ENCODE measurements at regions not wholly inside any gene's neighbourhood (a gene's known extent, or its start where the extent isn't known, plus 50 kb on each side); places are given as distances from the start of the nearest gene placed in this dataset.

- Mint-ChIP-seq H3K27ac (ENCODE audit: unreplicated experiment) (no peak overlapping the region), H3K9me3 (ENCODE audit: unreplicated experiment) (no peaks in the 10 kb centered on the region), H3K27me3 (ENCODE audit: low read depth, unreplicated experiment) (peaks cover 5% of the 10 kb centered on the region), H3K4me3 (ENCODE audit: unreplicated experiment) (no peak overlapping the region), H3K36me3 (ENCODE audit: low read depth, unreplicated experiment) (no peaks in the 10 kb centered on the region), H3K4me1 (ENCODE audit: low read depth, unreplicated experiment) (peaks cover 4% of the 10 kb centered on the region)
- Histone ChIP-seq H3K79me2 (ENCODE audit: insufficient read depth, low read length) (no peaks in the 10 kb centered on the region), H4K20me1 (ENCODE audit: insufficient read depth, low read length) (no peaks in the 10 kb centered on the region), H3K27ac (ENCODE audit: low read depth, low read length) (no peak overlapping the region), H3K9me3 (ENCODE audit: insufficient read depth, low read depth, low read length) (no peaks in the 10 kb centered on the region), H3K27me3 (ENCODE audit: insufficient read depth, low read length) (no peaks in the 10 kb centered on the region), H3K4me1 (ENCODE audit: insufficient read depth, low read length) (no peaks in the 10 kb centered on the region), H3K4me2 (ENCODE audit: low read length) (no peak overlapping the region), H3K36me3 (ENCODE audit: insufficient read depth, low read length) (no peaks in the 10 kb centered on the region), H3K9ac (ENCODE audit: low read length) (no peak overlapping the region), H3K4me3 (ENCODE audit: insufficient read depth, low read depth, low read length) (no peak overlapping the region), H2AFZ (ENCODE audit: low read depth, low read length) (no peak overlapping the region)
- FAIRE-seq (no peak), DNase-seq (ENCODE audit: low read depth) (no peak)
- TF ChIP-seq CTCF (IDR thresholded peaks at IDR 0.05; ENCODE audit: insufficient read depth, low read depth, low read length): no peak
- no peak for TF ChIP-seq EZH2 (IDR thresholded peaks at IDR 0.05; ENCODE audit: insufficient read depth, low read length)
Measured at GRCh38 chr6:47372318-47372717, 62.6 kb upstream of the TNFRSF21 start.

- Histone ChIP-seq H3K4me2 (ENCODE audit: low read length) (no peak overlapping the region), H3K27me3 (ENCODE audit: insufficient read depth, low read length) (peaks cover 2% of the 10 kb centered on the region), H3K27ac (ENCODE audit: low read depth, low read length) (no peak overlapping the region), H3K36me3 (ENCODE audit: insufficient read depth, low read length) (no peaks in the 10 kb centered on the region), H3K4me1 (ENCODE audit: insufficient read depth, low read length) (no peaks in the 10 kb centered on the region), H4K20me1 (ENCODE audit: insufficient read depth, low read length) (no peaks in the 10 kb centered on the region), H2AFZ (ENCODE audit: low read depth, low read length) (no peak overlapping the region), H3K9me3 (ENCODE audit: insufficient read depth, low read depth, low read length) (no peaks in the 10 kb centered on the region), H3K79me2 (ENCODE audit: insufficient read depth, low read length) (no peaks in the 10 kb centered on the region), H3K4me3 (ENCODE audit: insufficient read depth, low read depth, low read length) (no peak overlapping the region), H3K9ac (ENCODE audit: low read length) (no peak overlapping the region)
- H3K4me3 Mint-ChIP-seq (ENCODE audit: unreplicated experiment): no peak overlapping the region
- H3K4me1 Mint-ChIP-seq (ENCODE audit: low read depth, unreplicated experiment): peaks cover 4% of the 10 kb centered on the region
- no peak overlapping the region for H3K27ac Mint-ChIP-seq (ENCODE audit: unreplicated experiment)
- TF ChIP-seq EZH2 (IDR thresholded peaks at IDR 0.05; ENCODE audit: insufficient read depth, low read length) (no peak), CTCF (IDR thresholded peaks at IDR 0.05; ENCODE audit: insufficient read depth, low read depth, low read length) (no peak)
- no peaks in the 10 kb centered on the region for H3K36me3 Mint-ChIP-seq (ENCODE audit: low read depth, unreplicated experiment)
- no peak for DNase-seq (ENCODE audit: low read depth)
- FAIRE-seq: no peak
- H3K9me3 Mint-ChIP-seq (ENCODE audit: unreplicated experiment): no peaks in the 10 kb centered on the region
- peaks cover 5% of the 10 kb centered on the region for H3K27me3 Mint-ChIP-seq (ENCODE audit: low read depth, unreplicated experiment)
Measured at GRCh38 chr6:47375426-47375825, 65.7 kb upstream of the TNFRSF21 start.

- no peaks in the 10 kb centered on the region for H3K36me3 ChIP-seq (ENCODE audit: insufficient read depth, low read length)
- H3K79me2 ChIP-seq (ENCODE audit: insufficient read depth, low read length): no peaks in the 10 kb centered on the region
- H4K20me1 ChIP-seq (ENCODE audit: insufficient read depth, low read length): no peaks in the 10 kb centered on the region
- DNase-seq (ENCODE audit: low read depth) (no peak), FAIRE-seq (no peak)
- TF ChIP-seq CTCF (IDR thresholded peaks at IDR 0.05; ENCODE audit: insufficient read depth, low read depth, low read length): no peak
- TF ChIP-seq EZH2 (IDR thresholded peaks at IDR 0.05; ENCODE audit: insufficient read depth, low read length): no peak
- H3K4me3 Mint-ChIP-seq (ENCODE audit: unreplicated experiment): no peak overlapping the region
- no peak overlapping the region for H3K27ac ChIP-seq (ENCODE audit: low read depth, low read length)
- H3K27me3 Mint-ChIP-seq (ENCODE audit: low read depth, unreplicated experiment): peaks cover 5% of the 10 kb centered on the region
- no peak overlapping the region for H3K4me2 ChIP-seq (ENCODE audit: low read length)
- H3K9me3 Mint-ChIP-seq (ENCODE audit: unreplicated experiment): no peaks in the 10 kb centered on the region
- H3K9me3 ChIP-seq (ENCODE audit: insufficient read depth, low read depth, low read length): no peaks in the 10 kb centered on the region
- H2AFZ ChIP-seq (ENCODE audit: low read depth, low read length): no peak overlapping the region
- H3K27ac Mint-ChIP-seq (ENCODE audit: unreplicated experiment): no peak overlapping the region
- no peak overlapping the region for H3K4me3 ChIP-seq (ENCODE audit: insufficient read depth, low read depth, low read length)
- H3K36me3 Mint-ChIP-seq (ENCODE audit: low read depth, unreplicated experiment): no peaks in the 10 kb centered on the region
- peaks cover 10% of the 10 kb centered on the region for H3K4me1 Mint-ChIP-seq (ENCODE audit: low read depth, unreplicated experiment)
- peaks cover 2% of the 10 kb centered on the region for H3K27me3 ChIP-seq (ENCODE audit: insufficient read depth, low read length)
- H3K4me1 ChIP-seq (ENCODE audit: insufficient read depth, low read length): no peaks in the 10 kb centered on the region
- H3K9ac ChIP-seq (ENCODE audit: low read length): no peak overlapping the region
Measured at GRCh38 chr6:47376930-47377329, 67.2 kb upstream of the TNFRSF21 start.

Measured in astrocyte (in vitro differentiated cells and primary cell).